ENCODE measurements at regions not wholly inside any gene's neighbourhood (a gene's known extent, or its start where the extent isn't known, plus 50 kb on each side); places are given as distances from the start of the nearest gene placed in this dataset.

GRCh38 chr7:9981742-9982349 is 991.8 kb upstream of the PHF14 start:
- Histone ChIP-seq H3K9me3 (ENCODE audit: control insufficient read depth, insufficient read depth, low read depth, low read length) (no peaks in the 10 kb centered on the region), H3K36me3 (ENCODE audit: control insufficient read depth in 2 of 2, insufficient read depth in 1 of 2, low read length in 2 of 2) (no peaks in the 10 kb centered on the region), H3K4me1 (ENCODE audit: control insufficient read depth, insufficient read depth, low read length) (no peaks in the 10 kb centered on the region), H3K27ac (ENCODE audit: extremely low read depth, low read depth, low read length) (no peak overlapping the region), H3K4me3 (ENCODE audit: low read depth, low read length) (no peak overlapping the region)
- ChIA-PET POLR2A (no interaction called here), CTCF (no interaction called here)
- no peak for TF ChIP-seq ZNF624 (tag by site-specific recombination; IDR thresholded peaks at IDR 0.05)
- TF ChIP-seq ZNF239 (tag by site-specific recombination; IDR thresholded peaks at IDR 0.05), result no peak
- TF ChIP-seq ZNF521 (tag by site-specific recombination; IDR thresholded peaks at IDR 0.05), result no peak
- TF ChIP-seq ZNF677 (tag by site-specific recombination; IDR thresholded peaks at IDR 0.05), result no peak
- TF ChIP-seq ZNF692 (tag by site-specific recombination; IDR thresholded peaks at IDR 0.05), result no peak
- TF ChIP-seq HOXA7 (CRISPR knock-in tag; IDR thresholded peaks at IDR 0.05; ENCODE audit: borderline replicate concordance), result no peak
- no peak for TF ChIP-seq ZNF391 (tag by site-specific recombination; IDR thresholded peaks at IDR 0.05; ENCODE audit: borderline replicate concordance, low read depth)
- TF ChIP-seq ZNF274 (IDR thresholded peaks at IDR 0.05; ENCODE audit: low read length), result no peak
- no peak for TF ChIP-seq ZNF274 (tag by site-specific recombination; IDR thresholded peaks at IDR 0.05; ENCODE audit: borderline replicate concordance)
- TF ChIP-seq ZNF426 (tag by site-specific recombination; IDR thresholded peaks at IDR 0.05), result no peak
- no peak for TF ChIP-seq BCL11B (tag by site-specific recombination; IDR thresholded peaks at IDR 0.05; ENCODE audit: low read depth)
- TF ChIP-seq SCRT1 (tag by site-specific recombination; IDR thresholded peaks at IDR 0.05; ENCODE audit: borderline replicate concordance), result no peak

GRCh38 chr7:9983048-9983447 is 990.6 kb upstream of the PHF14 start:
- H3K27ac ChIP-seq (ENCODE audit: extremely low read depth, low read depth, low read length), result no peak overlapping the region
- ChIA-PET CTCF (no interaction called here), POLR2A (no interaction called here)
- H3K36me3 ChIP-seq (ENCODE audit: control insufficient read depth in 2 of 2, insufficient read depth in 1 of 2, low read length in 2 of 2), result no peaks in the 10 kb centered on the region
- H3K4me3 ChIP-seq (ENCODE audit: low read depth, low read length), result no peak overlapping the region
- no peaks in the 10 kb centered on the region for H3K4me1 ChIP-seq (ENCODE audit: control insufficient read depth, insufficient read depth, low read length)
- TF ChIP-seq ZNF580 (tag by site-specific recombination; IDR thresholded peaks at IDR 0.05) (no peak), ZBTB26 (tag by site-specific recombination; optimal IDR thresholded peaks at IDR 0.05) (no peak), SP7 (tag by site-specific recombination; IDR thresholded peaks at IDR 0.05) (no peak), ZNF311 (tag by site-specific recombination; IDR thresholded peaks at IDR 0.05; ENCODE audit: borderline replicate concordance) (no peak), SCRT2 (tag by site-specific recombination; IDR thresholded peaks at IDR 0.05) (no peak), PRDM1 (tag by site-specific recombination; IDR thresholded peaks at IDR 0.05) (no peak), ZNF704 (tag by site-specific recombination; IDR thresholded peaks at IDR 0.05) (no peak), ZBTB11 (tag by site-specific recombination; conservative IDR thresholded peaks at IDR 0.05; ENCODE audit: low read depth) (no peak), ZNF707 (tag by site-specific recombination; IDR thresholded peaks at IDR 0.05) (no peak), ZSCAN16 (tag by site-specific recombination; IDR thresholded peaks at IDR 0.05) (no peak), ZNF366 (tag by site-specific recombination; conservative IDR thresholded peaks at IDR 0.05) (no peak), ZNF23 (tag by site-specific recombination; IDR thresholded peaks at IDR 0.05; ENCODE audit: borderline replicate concordance) (no peak), ZBTB10 (tag by site-specific recombination; IDR thresholded peaks at IDR 0.05) (no peak)
- H3K9me3 ChIP-seq (ENCODE audit: control insufficient read depth, insufficient read depth, low read depth, low read length), result no peaks in the 10 kb centered on the region

Data from HEK293 (cell line).